ENCODE measurements at regions not wholly inside any gene's neighbourhood (a gene's known extent, or its start where the extent isn't known, plus 50 kb on each side); places are given as distances from the start of the nearest gene placed in this dataset.

- Histone ChIP-seq H3K36me3 (ENCODE audit: control insufficient read depth, low read length) (no peaks in the 10 kb centered on the region), H3K27ac (ENCODE audit: low read depth, low read length) (no peak overlapping the region), H3K9me2 (replicated peaks; ENCODE audit: control insufficient read depth, low read length) (no peaks in the 10 kb centered on the region), H3F3A (ENCODE audit: control insufficient read depth, insufficient read depth) (no peaks in the 10 kb centered on the region), H4K20me1 (ENCODE audit: control insufficient read depth, insufficient read depth, low read depth, low read length) (no peaks in the 10 kb centered on the region), H3K4me1 (ENCODE audit: control insufficient read depth, low read length) (no peaks in the 10 kb centered on the region), H3K4me2 (ENCODE audit: low read length) (no peak overlapping the region), H3K9me3 (ENCODE audit: control insufficient read depth, insufficient read depth, low read length) (no peaks in the 10 kb centered on the region), H3K4me3 (ENCODE audit: low read length) (no peak overlapping the region), H3K27me3 (ENCODE audit: control insufficient read depth, low read length) (no peaks in the 10 kb centered on the region), H3K79me2 (ENCODE audit: control insufficient read depth, low read length) (no peaks in the 10 kb centered on the region)
- TF ChIP-seq CTCF (IDR thresholded peaks at IDR 0.05; ENCODE audit: low read depth, low read length, poor library complexity, severe bottlenecking): no peak
Observed at GRCh38 chr10:3271354-3272115, 99.0 kb upstream of the PITRM1 start.

- H3F3A ChIP-seq (ENCODE audit: control insufficient read depth, insufficient read depth): no peaks in the 10 kb centered on the region
- H4K20me1 ChIP-seq (ENCODE audit: control insufficient read depth, insufficient read depth, low read depth, low read length): no peaks in the 10 kb centered on the region
- no peaks in the 10 kb centered on the region for H3K9me3 ChIP-seq (ENCODE audit: control insufficient read depth, insufficient read depth, low read length)
- H3K27ac ChIP-seq (ENCODE audit: low read depth, low read length): no peak overlapping the region
- H3K27me3 ChIP-seq (ENCODE audit: control insufficient read depth, low read length): no peaks in the 10 kb centered on the region
- no peak for TF ChIP-seq EZH2phosphoT487 (IDR thresholded peaks at IDR 0.05; ENCODE audit: borderline replicate concordance, low read length)
- no peak for TF ChIP-seq CTCF (IDR thresholded peaks at IDR 0.05; ENCODE audit: low read depth, low read length, poor library complexity, severe bottlenecking)
- H3K4me3 ChIP-seq (ENCODE audit: low read length): no peak overlapping the region
- H3K36me3 ChIP-seq (ENCODE audit: control insufficient read depth, low read length): no peaks in the 10 kb centered on the region
- H3K9me2 ChIP-seq (replicated peaks; ENCODE audit: control insufficient read depth, low read length): no peaks in the 10 kb centered on the region
- no peak overlapping the region for H3K4me2 ChIP-seq (ENCODE audit: low read length)
- no peaks in the 10 kb centered on the region for H3K79me2 ChIP-seq (ENCODE audit: control insufficient read depth, low read length)
- H3K4me1 ChIP-seq (ENCODE audit: control insufficient read depth, low read length): no peaks in the 10 kb centered on the region
Observed at GRCh38 chr10:3270577-3271316, 98.2 kb upstream of the PITRM1 start.

GRCh38 chr10:3268025-3268424 is 95.4 kb upstream of the PITRM1 start:
- Histone ChIP-seq H3K9me2 (replicated peaks; ENCODE audit: control insufficient read depth, low read length) (no peaks in the 10 kb centered on the region), H3K4me2 (ENCODE audit: low read length) (no peak overlapping the region), H4K20me1 (ENCODE audit: control insufficient read depth, insufficient read depth, low read depth, low read length) (no peaks in the 10 kb centered on the region), H3K36me3 (ENCODE audit: control insufficient read depth, low read length) (no peaks in the 10 kb centered on the region), H3K9me3 (ENCODE audit: control insufficient read depth, insufficient read depth, low read length) (no peaks in the 10 kb centered on the region), H3K4me3 (ENCODE audit: low read length) (no peak overlapping the region), H3K4me1 (ENCODE audit: control insufficient read depth, low read length) (no peaks in the 10 kb centered on the region), H3K27me3 (ENCODE audit: control insufficient read depth, low read length) (no peaks in the 10 kb centered on the region), H3K27ac (ENCODE audit: low read depth, low read length) (no peak overlapping the region), H3F3A (ENCODE audit: control insufficient read depth, insufficient read depth) (no peaks in the 10 kb centered on the region), H3K79me2 (ENCODE audit: control insufficient read depth, low read length) (no peaks in the 10 kb centered on the region)
- TF ChIP-seq CTCF (IDR thresholded peaks at IDR 0.05; ENCODE audit: low read depth, low read length, poor library complexity, severe bottlenecking) (no peak), EZH2phosphoT487 (IDR thresholded peaks at IDR 0.05; ENCODE audit: borderline replicate concordance, low read length) (no peak)
